K562 (cell line): ENCODE measurements at regions not wholly inside any gene's neighbourhood (a gene's known extent, or its start where the extent isn't known, plus 50 kb on each side); places are given as distances from the start of the nearest gene placed in this dataset.

Experiments used
- ARID3B ChIP-seq: fragments of 250-450 bp; sonication (Bioruptor Pico); IDR thresholded peaks from 2 replicates; pipeline ENCODE4 v1.4.0; 2020; ENCODE audit warnings: borderline replicate concordance
- BRF1 ChIP-seq: IDR thresholded peaks from 3 replicates; pipeline ENCODE4 v1.6.1; 2011; ENCODE audit warnings: borderline replicate concordance, mild to moderate bottlenecking; ENCODE audit not compliant: insufficient read length; ENCODE audit errors: extremely low read depth
- CEBPZ ChIP-seq: fragments of 150-350 bp; IDR thresholded peaks from 2 replicates; pipeline ENCODE4 v1.6.1; 2014; ENCODE audit warnings: low read depth, mild to moderate bottlenecking, low read length, borderline replicate concordance
- DEAF1 ChIP-seq: fragments of 450-650 bp; formaldehyde crosslinking; IDR thresholded peaks from 2 replicates; pipeline ENCODE4 v1.4.0; 2020; ENCODE audit warnings: mild to moderate bottlenecking, moderate library complexity
- ETV1 ChIP-seq: fragments of 450-650 bp; conservative IDR thresholded peaks from 2 replicates; pipeline ENCODE4 v1.6.1; 2016; ENCODE audit warnings: missing genetic modification characterization, control low read depth, low read depth, missing compliant biosample characterization
- MTA3 ChIP-seq: fragments of 450-650 bp; formaldehyde crosslinking; IDR thresholded peaks from 2 replicates; pipeline ENCODE4 v1.6.1; 2017; ENCODE audit warnings: mild to moderate bottlenecking, borderline replicate concordance
- MYNN ChIP-seq, 2 experiments: sonication (generic); formaldehyde crosslinking in 1 of 2; IDR thresholded peaks; 2 replicates each; pipeline versions ENCODE4 v1.5.0 to v1.6.1; 2016 to 2020; ENCODE audit warnings: antibody characterized with exemption in 1 of 2, missing genetic modification reagents in 1 of 2
- NR2C1 ChIP-seq, 2 experiments: fragments of 450-650 bp; IDR thresholded peaks; 2 replicates each; pipeline ENCODE4 v1.6.1; 2017; ENCODE audit warnings: mild to moderate bottlenecking in 2 of 2, antibody characterized with exemption in 1 of 2, inconsistent platforms in 1 of 2, missing compliant biosample characterization in 1 of 2, missing genetic modification characterization in 1 of 2
- REST ChIP-seq, 2 experiments: fragments of 450-650 bp; formaldehyde crosslinking in 1 of 2; IDR thresholded peaks; 2 replicates each; pipeline versions ENCODE4 v1.4.0 to v1.6.1; 2014 to 2020; ENCODE audit warnings: mild to moderate bottlenecking in 2 of 2, borderline replicate concordance in 1 of 2, low read depth in 1 of 2
- TF ChIP-seq, protein P1 (sequence below): fragments of 250-450 bp; sonication (Bioruptor Pico); IDR thresholded peaks from 2 replicates; pipeline ENCODE4 v1.8.0; 2022; ENCODE audit warnings: moderate library complexity, mild to moderate bottlenecking, inconsistent platforms

GRCh38 chr2:234406085-234406484 is 90.8 kb downstream of the ARL4C start (continued):
- TF ChIP-seq REST (IDR thresholded peaks at IDR 0.05; ENCODE audit: borderline replicate concordance) (peak; percentile 10; the same call in 1 of the 2 replicates), REST (CRISPR knock-in tag; IDR thresholded peaks at IDR 0.05; ENCODE audit: low read depth) (no peak), MTA3 (no peak), DEAF1 (CRISPR knock-in tag) (peak; percentile 17; the same call in 1 of the 2 replicates), CEBPZ (no peak), ARID3B (no peak), ETV1 (tag) (no peak), BRF1 (no peak), MYNN (IDR thresholded peaks at IDR 0.05) (no peak), MYNN (CRISPR knock-in tag; IDR thresholded peaks at IDR 0.05) (no peak), NR2C1 (IDR thresholded peaks at IDR 0.05) (no peak), NR2C1 (tag; IDR thresholded peaks at IDR 0.05) (no peak)
- TF ChIP-seq, protein P1, sequence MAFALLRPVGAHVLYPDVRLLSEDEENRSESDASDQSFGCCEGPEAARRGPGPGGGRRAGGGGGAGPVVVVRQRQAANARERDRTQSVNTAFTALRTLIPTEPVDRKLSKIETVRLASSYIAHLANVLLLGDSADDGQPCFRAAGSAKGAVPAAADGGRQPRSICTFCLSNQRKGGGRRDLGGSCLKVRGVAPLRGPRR, result no peak
